Uterus (tissue), 3 donors: ENCODE measurements at regions not wholly inside any gene's neighbourhood (a gene's known extent, or its start where the extent isn't known, plus 50 kb on each side); places are given as distances from the start of the nearest gene placed in this dataset.

ENCODE experiments used
- DNase-seq, 2 donors: peaks; one replicate each; pipeline ENCODE4 v3.0.0-alpha.2; 2019 to 2020
- H3K27ac ChIP-seq, 2 donors: fragments of 200-600 bp; sonication (generic); 1 replicate in 1 of 2; 2 replicates in 1 of 2; pipeline ENCODE4 v1.5.1; 2016 to 2018
- H3K27me3 ChIP-seq, 2 donors: fragments of 200-600 bp; sonication (generic); one replicate each; pipeline ENCODE4 v1.5.1; 2018 to 2019; ENCODE audit warnings: control low read depth in 1 of 2
- H3K36me3 ChIP-seq, 2 donors: fragments of 200-600 bp; sonication (generic); one replicate each; pipeline ENCODE4 v1.5.1; 2019; ENCODE audit warnings: control low read depth in 1 of 2
- H3K4me1 ChIP-seq, 2 donors: fragments of 200-600 bp; sonication (generic); one replicate each; pipeline ENCODE4 v1.5.1; 2018 to 2019; ENCODE audit warnings: control low read depth in 1 of 2
- H3K4me3 ChIP-seq, 2 donors: fragments of 200-600 bp; sonication (generic); 1 replicate in 1 of 2; 2 replicates in 1 of 2; pipeline ENCODE4 v1.5.1; 2018 to 2019; ENCODE audit warnings: mild to moderate bottlenecking in 1 of 2
- H3K9me3 ChIP-seq, 2 donors: fragments of 200-600 bp; sonication (generic); one replicate each; pipeline ENCODE4 v1.5.1; 2019; ENCODE audit warnings: control low read depth in 1 of 2
- POLR2A ChIP-seq, 2 donors: fragments of 450-650 bp; IDR thresholded peaks; one replicate each; pipeline ENCODE4 v1.6.1; 2016; ENCODE audit warnings: antibody characterized with exemption in 2 of 2, mild to moderate bottlenecking in 1 of 2, moderate library complexity in 1 of 2
- intact Hi-C: fragments of 100-400 bp; cut with DNase I; formaldehyde crosslinking; loops from one replicate; pipeline ENCODE4 v1.15.1; 2023; ENCODE audit warnings: low total_unique reads
- TF ChIP-seq, protein P1 (sequence below), 4 experiments: fragments of 200-600 bp in 2 of 4; fragments of 450-650 bp in 2 of 4; sonication (generic) in 2 of 4; IDR thresholded peaks; one replicate each; pipeline ENCODE4 v1.5.1; 2016 to 2019; ENCODE audit warnings: antibody characterized with exemption in 4 of 4, mild to moderate bottlenecking in 2 of 4, moderate library complexity in 1 of 4
- donor health status: DM: yes; HTN: yes; CAD: no.

DNA sequence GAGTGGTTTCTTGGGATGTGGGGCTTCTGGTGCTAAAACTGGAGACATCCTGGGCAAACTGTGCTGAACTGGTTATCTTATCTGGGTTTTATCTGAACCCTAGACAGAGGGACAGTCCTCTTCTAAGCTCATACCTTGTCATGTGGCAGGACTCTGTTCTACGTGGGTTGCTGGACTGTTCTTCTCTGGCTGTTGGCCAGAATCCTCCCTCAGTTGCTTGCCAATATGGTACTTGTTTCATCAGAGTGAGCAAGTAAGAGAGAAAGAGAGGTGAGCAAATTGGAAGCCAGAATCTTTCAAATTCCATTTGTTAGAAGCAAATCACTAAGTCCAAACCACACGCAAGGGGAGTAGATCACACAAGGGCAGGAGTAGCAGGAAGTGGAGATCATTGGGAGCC, 291.5 kb upstream of the TBL1XR1 start:
- no peak overlapping the region for H3K27ac ChIP-seq
- no peak overlapping the region for H3K4me3 ChIP-seq
- intact Hi-C loops: no loop called here
- no peak for TF ChIP-seq POLR2A (IDR thresholded peaks at IDR 0.05)
- TF ChIP-seq, protein P1, sequence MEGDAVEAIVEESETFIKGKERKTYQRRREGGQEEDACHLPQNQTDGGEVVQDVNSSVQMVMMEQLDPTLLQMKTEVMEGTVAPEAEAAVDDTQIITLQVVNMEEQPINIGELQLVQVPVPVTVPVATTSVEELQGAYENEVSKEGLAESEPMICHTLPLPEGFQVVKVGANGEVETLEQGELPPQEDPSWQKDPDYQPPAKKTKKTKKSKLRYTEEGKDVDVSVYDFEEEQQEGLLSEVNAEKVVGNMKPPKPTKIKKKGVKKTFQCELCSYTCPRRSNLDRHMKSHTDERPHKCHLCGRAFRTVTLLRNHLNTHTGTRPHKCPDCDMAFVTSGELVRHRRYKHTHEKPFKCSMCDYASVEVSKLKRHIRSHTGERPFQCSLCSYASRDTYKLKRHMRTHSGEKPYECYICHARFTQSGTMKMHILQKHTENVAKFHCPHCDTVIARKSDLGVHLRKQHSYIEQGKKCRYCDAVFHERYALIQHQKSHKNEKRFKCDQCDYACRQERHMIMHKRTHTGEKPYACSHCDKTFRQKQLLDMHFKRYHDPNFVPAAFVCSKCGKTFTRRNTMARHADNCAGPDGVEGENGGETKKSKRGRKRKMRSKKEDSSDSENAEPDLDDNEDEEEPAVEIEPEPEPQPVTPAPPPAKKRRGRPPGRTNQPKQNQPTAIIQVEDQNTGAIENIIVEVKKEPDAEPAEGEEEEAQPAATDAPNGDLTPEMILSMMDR (IDR thresholded peaks at IDR 0.05): no peak
- no peak for DNase-seq
- H3K36me3 ChIP-seq: no peaks in the 10 kb centered on the region
- H3K9me3 ChIP-seq: no peaks in the 10 kb centered on the region
- H3K27me3 ChIP-seq: no peaks in the 10 kb centered on the region
- H3K4me1 ChIP-seq: no peaks in the 10 kb centered on the region

DNA sequence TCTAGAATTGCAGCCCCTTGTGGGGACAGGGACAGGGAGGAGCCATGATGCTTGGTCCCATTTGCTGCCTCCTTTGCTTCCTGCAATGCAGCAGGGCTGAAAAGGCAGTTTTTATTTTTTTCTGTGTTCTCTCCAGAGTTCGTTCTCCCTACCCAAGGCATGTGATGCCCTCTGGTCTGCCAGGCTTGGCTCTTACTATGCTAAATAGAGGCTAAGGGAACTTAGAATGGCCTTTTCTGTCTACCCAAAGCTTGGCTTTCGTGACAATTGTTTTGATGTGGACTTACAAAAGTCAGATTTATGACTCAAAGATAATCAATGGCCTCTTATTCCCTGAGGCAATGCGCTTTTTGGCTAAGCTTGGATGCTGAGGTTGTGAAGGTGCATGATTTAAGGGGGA, 293.3 kb upstream of the TBL1XR1 start:
- DNase-seq: no peak
- Histone ChIP-seq H3K4me1 (no peaks in the 10 kb centered on the region), H3K4me3 (no peak overlapping the region), H3K27me3 (no peaks in the 10 kb centered on the region), H3K9me3 (no peaks in the 10 kb centered on the region), H3K27ac (no peak overlapping the region), H3K36me3 (no peaks in the 10 kb centered on the region)
- TF ChIP-seq, protein P1 (IDR thresholded peaks at IDR 0.05): no peak
- no peak for TF ChIP-seq POLR2A (IDR thresholded peaks at IDR 0.05)
- intact Hi-C loops: no loop called here

DNA sequence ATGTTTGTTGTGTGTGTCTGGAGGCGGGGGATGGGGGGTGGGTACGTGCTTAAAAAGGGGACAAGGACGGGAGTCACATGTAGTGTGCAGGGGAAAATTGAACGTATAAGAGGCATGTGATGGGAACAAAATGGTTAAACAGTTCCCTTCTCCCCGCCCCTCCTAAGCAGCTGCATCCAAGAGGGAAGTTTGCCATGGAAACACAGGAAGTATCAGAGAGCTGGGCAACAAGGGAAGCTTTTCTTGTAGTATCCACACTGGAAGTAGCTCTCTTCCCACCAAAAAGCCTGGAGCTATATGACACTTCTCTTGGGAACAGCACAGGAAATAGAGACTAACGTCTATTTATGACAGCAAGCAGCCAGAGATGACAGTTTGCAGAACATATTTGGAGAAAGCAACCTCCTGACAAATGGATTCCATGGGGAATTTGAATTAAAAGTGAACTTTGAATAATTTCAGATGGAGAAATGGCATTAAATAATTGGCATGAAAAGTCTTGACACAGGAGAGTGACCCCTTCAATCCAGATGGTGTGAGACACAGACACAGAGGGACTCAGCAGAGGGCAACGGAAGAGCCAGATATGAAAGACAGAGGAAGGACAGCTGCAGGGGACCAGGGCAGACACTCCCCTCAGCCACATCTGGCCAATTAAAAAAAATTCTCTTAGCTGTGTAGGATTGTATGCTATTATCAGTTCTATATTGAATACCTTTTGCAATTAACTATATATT, 294.2 kb upstream of the TBL1XR1 start:
- Histone ChIP-seq H3K27me3 (no peaks in the 10 kb centered on the region), H3K27ac (no peak overlapping the region), H3K9me3 (no peaks in the 10 kb centered on the region), H3K36me3 (no peaks in the 10 kb centered on the region), H3K4me1 (no peaks in the 10 kb centered on the region), H3K4me3 (no peak overlapping the region)
- DNase-seq: no peak
- intact Hi-C loops: no loop called here
- TF ChIP-seq, protein P1 (IDR thresholded peaks at IDR 0.05): no peak
- TF ChIP-seq POLR2A (IDR thresholded peaks at IDR 0.05): no peak

DNA sequence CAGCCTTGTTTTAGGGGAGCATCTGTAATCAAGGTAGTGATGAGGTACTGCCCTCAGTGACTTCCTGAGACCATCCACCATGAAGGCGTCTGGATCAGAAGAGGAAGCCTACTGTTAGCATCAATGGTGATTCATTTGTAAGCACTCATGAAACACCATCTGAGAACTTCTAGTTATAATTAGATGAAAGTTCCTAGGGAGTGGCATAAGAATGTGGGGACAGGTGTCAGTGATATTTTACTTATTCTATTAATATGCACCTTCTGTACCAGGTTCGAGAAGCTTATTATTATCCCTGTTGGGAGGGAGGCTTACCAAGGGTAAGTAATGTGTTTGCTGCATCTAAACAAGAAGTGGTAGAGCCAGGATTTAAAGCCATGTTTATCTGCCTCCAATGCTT, 295.8 kb upstream of the TBL1XR1 start:
- DNase-seq: no peak
- H3K4me1 ChIP-seq: no peaks in the 10 kb centered on the region
- H3K27me3 ChIP-seq: no peaks in the 10 kb centered on the region
- H3K27ac ChIP-seq: no peak overlapping the region
- H3K9me3 ChIP-seq: no peaks in the 10 kb centered on the region
- H3K36me3 ChIP-seq: no peaks in the 10 kb centered on the region
- no peak overlapping the region for H3K4me3 ChIP-seq
- intact Hi-C loops: no loop called here
- no peak for TF ChIP-seq POLR2A (IDR thresholded peaks at IDR 0.05)
- TF ChIP-seq, protein P1 (IDR thresholded peaks at IDR 0.05): no peak

DNA sequence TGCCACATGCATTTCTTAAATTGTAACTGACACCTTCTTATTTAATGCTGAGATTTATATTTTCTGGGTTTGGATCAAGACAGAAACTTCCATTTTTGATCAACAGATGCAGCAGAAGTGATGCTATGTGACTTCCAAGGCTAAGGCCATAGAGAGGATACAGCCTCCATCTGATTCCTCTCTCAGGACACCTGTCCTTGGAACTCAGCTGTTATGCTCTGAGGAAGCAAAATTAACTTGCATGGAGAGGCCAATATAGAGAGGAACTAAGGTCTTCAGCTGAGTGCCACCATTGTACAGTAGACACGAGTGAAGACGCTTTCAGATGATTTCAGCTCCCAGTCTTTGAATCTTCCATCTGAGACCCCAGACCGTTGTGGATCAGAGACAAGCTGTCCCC, 296.9 kb upstream of the TBL1XR1 start:
- Histone ChIP-seq H3K27me3 (no peaks in the 10 kb centered on the region), H3K27ac (no peak overlapping the region), H3K36me3 (no peaks in the 10 kb centered on the region), H3K4me3 (no peak overlapping the region), H3K9me3 (no peaks in the 10 kb centered on the region), H3K4me1 (no peaks in the 10 kb centered on the region)
- intact Hi-C loops: no loop called here
- no peak for DNase-seq
- TF ChIP-seq POLR2A (IDR thresholded peaks at IDR 0.05): no peak
- TF ChIP-seq, protein P1 (IDR thresholded peaks at IDR 0.05): no peak
